K562 (cell line): ENCODE measurements at regions not wholly inside any gene's neighbourhood (a gene's known extent, or its start where the extent isn't known, plus 50 kb on each side); places are given as distances from the start of the nearest gene placed in this dataset.

ENCODE experiments used
- ATAC-seq: fragments of 200-7000 bp; cut with Tn5 transposase; 3 replicates; pipeline ENCODE4 v1.9.1; 2020; ENCODE audit warnings: moderate library complexity
- BruUV-seq: library from RNA; stranded (reverse); fragments of 400-500 nt; replicated peaks from 2 replicates; lab custom pipeline; 2021; lab: Mats Ljungman, UMichigan
- CTCF ChIA-PET: fragments of 300-600 bp; formaldehyde crosslinking; extraction: SDS; loops from one replicate; lab custom pipeline; 2021; ENCODE audit warnings: low intra/inter-chr PET ratio; lab: Yijun Ruan, JAX
- POLR2A ChIA-PET: fragments of 300-600, 350-650 bp; sonication (Branson Sonifier 250); formaldehyde crosslinking; extraction: SDS; loops from one replicate; lab custom pipeline; 2021; ENCODE audit warnings: antibody characterized with exemption, inconsistent platforms; lab: Yijun Ruan, JAX
- DNase-seq, 4 experiments: peaks; one replicate each; pipeline versions ENCODE4 v3.0.0 to v3.0.0-alpha.2; 2011 to 2018; ENCODE audit warnings: low spot score in 3 of 4, mixed read lengths in 3 of 4; ENCODE audit errors: extremely low read depth in 1 of 4
- FAIRE-seq: peaks from 2 replicates; lab custom pipeline; 2011; peaks lifted over from hg19 to GRCh38; lab: Jason Lieb, UNC
- H2AFZ ChIP-seq: 2 replicates; pipeline ENCODE4 v1.6.0; 2011; ENCODE audit warnings: low read depth, low read length, control low read depth, inconsistent platforms
- H3K27ac ChIP-seq: fragments of 200-600 bp; 3 replicates; pipeline ENCODE4 v1.8.0; 2011; ENCODE audit warnings: low read depth, mild to moderate bottlenecking, control low read depth, inconsistent platforms, low read length, moderate library complexity, mixed read lengths; ENCODE audit errors: extremely low read depth
- H3K27me3 ChIP-seq, 2 experiments: fragments of 300-600 bp in 1 of 2; 2 replicates in 1 of 2; 3 replicates in 1 of 2; pipeline versions ENCODE4 v1.6.0 to v1.8.0; 2011; ENCODE audit warnings: inconsistent platforms in 2 of 2, low read length in 2 of 2, mild to moderate bottlenecking in 1 of 2, mixed read lengths in 1 of 2, moderate library complexity in 1 of 2; ENCODE audit not compliant: control insufficient read depth in 2 of 2, insufficient read depth in 2 of 2
- H3K36me3 ChIP-seq: fragments of 300-600 bp; 3 replicates; pipeline ENCODE4 v1.8.0; 2011; ENCODE audit warnings: mild to moderate bottlenecking, low read length, inconsistent platforms; ENCODE audit not compliant: control insufficient read depth, insufficient read depth
- H3K4me1 ChIP-seq, 2 experiments: fragments of 200-600 bp in 1 of 2; replicated peaks in 1 of 2; 2 replicates in 1 of 2; 3 replicates in 1 of 2; pipeline versions ENCODE4 v1.5.1 to v1.8.0; 2011; ENCODE audit warnings: inconsistent platforms in 2 of 2, low read length in 2 of 2, mild to moderate bottlenecking in 1 of 2, mixed read lengths in 1 of 2, moderate library complexity in 1 of 2; ENCODE audit not compliant: control insufficient read depth in 2 of 2, insufficient read depth in 2 of 2
- H3K4me2 ChIP-seq: 2 replicates; pipeline ENCODE4 v1.6.1; 2011; ENCODE audit warnings: low read length, control low read depth, inconsistent platforms, mixed read lengths; ENCODE audit not compliant: insufficient read depth
- H3K4me3 ChIP-seq: fragments of 200-600 bp; sonication (generic), shearing (Covaris generic); 2 replicates; pipeline ENCODE4 v1.5.1; 2016; ENCODE audit warnings: control low read depth, inconsistent platforms
- H3K79me2 ChIP-seq: fragments of 200-600 bp; 3 replicates; pipeline ENCODE4 v1.8.0; 2011; ENCODE audit warnings: low read length, inconsistent platforms; ENCODE audit not compliant: control insufficient read depth, insufficient read depth
- H3K9ac ChIP-seq, 2 experiments: 2 replicates each; pipeline versions ENCODE4 v1.6.0 to v1.6.1; 2011; ENCODE audit warnings: low read depth in 2 of 2, low read length in 2 of 2, control low read depth in 1 of 2, inconsistent platforms in 1 of 2, mild to moderate bottlenecking in 1 of 2, mixed read lengths in 1 of 2; ENCODE audit not compliant: insufficient read depth in 1 of 2
- H3K9me1 ChIP-seq: one replicate; pipeline ENCODE4 v1.6.0; 2011; ENCODE audit warnings: inconsistent platforms, mild to moderate bottlenecking, low read length, moderate library complexity; ENCODE audit not compliant: control insufficient read depth, insufficient read depth
- H3K9me3 ChIP-seq: replicated peaks from 2 replicates; pipeline ENCODE4 v1.5.1; 2011; ENCODE audit warnings: low read depth, low read length, inconsistent platforms; ENCODE audit not compliant: control insufficient read depth, insufficient read depth
- H4K20me1 ChIP-seq: replicated peaks from 2 replicates; pipeline ENCODE4 v1.6.1; 2011; ENCODE audit warnings: low read length, inconsistent platforms, mixed read lengths; ENCODE audit not compliant: control insufficient read depth, insufficient read depth
- CREM ChIP-seq: IDR thresholded peaks from 2 replicates; pipeline ENCODE4 v1.6.1; 2014; ENCODE audit warnings: antibody characterized with exemption, low read depth
- ELF2 ChIP-seq: fragments of 250-450 bp; sonication (Bioruptor Pico); IDR thresholded peaks from 2 replicates; pipeline ENCODE4 v1.5.0; 2021; ENCODE audit warnings: mild to moderate bottlenecking
- FOXK2 ChIP-seq, 2 experiments: fragments of 450-650 bp; IDR thresholded peaks in 1 of 2; conservative IDR thresholded peaks in 1 of 2; 2 replicates each; pipeline ENCODE4 v1.6.1; 2016; ENCODE audit warnings: low read depth in 2 of 2, mild to moderate bottlenecking in 1 of 2
- KLF16 ChIP-seq: IDR thresholded peaks from 2 replicates; pipeline ENCODE4 v1.6.1; 2016; ENCODE audit warnings: antibody characterized with exemption
- MTA3 ChIP-seq: fragments of 450-650 bp; formaldehyde crosslinking; IDR thresholded peaks from 2 replicates; pipeline ENCODE4 v1.6.1; 2017; ENCODE audit warnings: mild to moderate bottlenecking, borderline replicate concordance
- NCOA2 ChIP-seq, 2 experiments: fragments of 450-650 bp; IDR thresholded peaks; 2 replicates each; pipeline ENCODE4 v1.6.1; 2018; ENCODE audit warnings: mild to moderate bottlenecking in 2 of 2, moderate library complexity in 1 of 2; ENCODE audit not compliant: partially characterized antibody in 2 of 2
- RB1 ChIP-seq: fragments of 450-650 bp; IDR thresholded peaks from 2 replicates; pipeline ENCODE4 v1.6.1; 2017; ENCODE audit warnings: low read depth, mild to moderate bottlenecking
- RCOR1 ChIP-seq, 2 experiments: IDR thresholded peaks; 2 replicates each; pipeline ENCODE4 v1.6.1; 2012; ENCODE audit warnings: low read depth in 2 of 2, low read length in 2 of 2, borderline replicate concordance in 1 of 2, improper control_type of control experiment in 1 of 2
- SIN3A ChIP-seq, 2 experiments: fragments of 150-350 bp in 1 of 2; IDR thresholded peaks; 2 replicates each; pipeline ENCODE4 v1.6.1; 2011 to 2016; ENCODE audit warnings: borderline replicate concordance in 2 of 2, low read depth in 2 of 2, low read length in 2 of 2, mild to moderate bottlenecking in 2 of 2, moderate library complexity in 2 of 2; ENCODE audit not compliant: control insufficient read depth in 1 of 2
- ZNF253 ChIP-seq: fragments of 250-450 bp; sonication (Bioruptor Pico); conservative IDR thresholded peaks from 2 replicates; pipeline ENCODE4 v1.6.1; 2021; ENCODE audit warnings: mild to moderate bottlenecking
- WGBS: fragments of 100-300 bp; shearing (Covaris generic); methylation state at CpG from one replicate; pipeline ENCODE4 v1.1.6; 2016; ENCODE audit warnings: low coverage, mixed read lengths; ENCODE audit not compliant: insufficient coverage; ENCODE audit errors: missing lambda C conversion rate; 5-methylcytosine and 5-hydroxymethylcytosine counted together
- in situ Hi-C: fragments of 300-500 bp; cut with MboI; formaldehyde crosslinking; loops from 4 replicates; pipeline ENCODE4 v1.15.0; 2018; ENCODE audit warnings: inconsistent platforms, mixed read lengths
- intact Hi-C: fragments of 100-400 bp; cut with micrococcal nuclease; formaldehyde crosslinking; loops from 2 replicates; pipeline ENCODE4 v1.14.2; 2022
- TF ChIP-seq, protein P1 (sequence below): IDR thresholded peaks from 2 replicates; pipeline ENCODE4 v1.6.1; 2012; ENCODE audit warnings: low read depth, low read length, improper control_type of control experiment, borderline replicate concordance
- TF ChIP-seq, protein P2 (sequence below), 2 experiments: fragments of 450-650 bp in 1 of 2; sonication (generic) in 1 of 2; formaldehyde crosslinking; conservative IDR thresholded peaks; 2 replicates each; pipeline versions ENCODE4 v1.4.0 to v1.8.1; 2020 to 2022; ENCODE audit warnings: mild to moderate bottlenecking in 1 of 2, missing genetic modification reagents in 1 of 2
- TF ChIP-seq, protein P3 (sequence below), 3 experiments: fragments of 200-800 bp in 1 of 3; sonication (Bioruptor generic) in 1 of 3; sonication (generic) in 1 of 3; formaldehyde crosslinking in 1 of 3; IDR thresholded peaks; 2 replicates each; pipeline versions ENCODE4 v1.6.1 to v1.8.0; 2016 to 2022; ENCODE audit warnings: mild to moderate bottlenecking in 2 of 3, missing compliant biosample characterization in 2 of 3, missing genetic modification characterization in 2 of 3, missing genetic modification reagents in 1 of 3
- TF ChIP-seq, protein P4 (sequence below): sonication (generic); formaldehyde crosslinking; IDR thresholded peaks from 2 replicates; pipeline ENCODE4 v1.8.0; 2022; ENCODE audit warnings: mild to moderate bottlenecking, low read depth, missing genetic modification reagents

DNA sequence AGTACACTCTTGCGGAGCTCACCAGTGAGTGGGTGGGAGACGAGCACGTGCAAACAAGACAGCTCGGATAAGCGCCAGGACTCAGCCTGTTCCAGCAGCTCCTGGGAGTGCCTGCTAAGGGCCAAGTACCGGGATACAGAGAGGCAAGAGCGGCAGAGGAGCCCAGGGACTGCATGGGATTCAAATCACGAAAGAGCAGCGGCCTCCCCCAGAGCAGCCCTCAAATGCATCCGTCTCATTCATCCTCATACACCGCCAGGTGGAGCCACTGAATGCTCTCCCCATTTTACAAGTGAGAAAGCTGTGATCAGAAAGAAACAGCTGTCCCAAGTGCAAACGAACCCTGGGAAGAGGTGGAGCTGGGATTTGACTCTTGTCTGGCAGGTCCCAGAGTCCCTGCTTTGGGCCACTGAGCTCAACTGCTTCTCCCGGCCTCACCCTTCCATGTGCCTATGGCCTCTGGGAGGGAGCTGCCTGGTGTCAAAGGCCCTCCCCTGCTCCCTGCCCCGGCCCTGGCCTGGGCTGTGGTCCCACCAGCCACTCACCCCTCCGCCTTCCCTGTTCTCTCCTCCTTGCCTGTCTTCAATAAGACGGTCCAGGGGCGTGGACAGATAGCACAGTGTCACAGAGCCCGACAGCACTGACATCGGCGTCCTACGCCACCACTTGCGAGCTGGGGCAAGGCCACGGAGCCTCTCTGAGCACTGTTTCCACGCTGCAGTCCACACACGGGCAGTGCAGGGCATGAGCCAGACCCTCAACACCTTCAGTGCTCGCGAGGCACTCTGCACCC, 72.8 kb upstream of the TAF1B start:
- BruUV-seq = no TSS peak
- peak overlapping the region; percentile 81 for H2AFZ ChIP-seq
- H3K4me2 ChIP-seq = peak overlapping the region; percentile 68
- H3K4me3 ChIP-seq = no peak overlapping the region
- 37% methylated on average over 25 of the region's 27 CpGs for WGBS
- FAIRE-seq (peak; percentile 92), DNase-seq (peak; percentile 76 to 83 (median 78)), ATAC-seq (peak; percentile 86)
- H3K79me2 ChIP-seq = no peaks in the 10 kb centered on the region
- H3K9ac ChIP-seq = peak overlapping the region in 1 of 2 experiments; percentile 74; a peak in 2 of 4 replicates
- CTCF ChIA-PET = interaction anchor here (0.5 to 1.2 kb wide), 2 partner anchors 29 to 1057 kb away, joined by 3 to 4 read pairs; no protein-coding TSS in a partner anchor
- no peaks in the 10 kb centered on the region for H4K20me1 ChIP-seq
- H3K36me3 ChIP-seq = no peaks in the 10 kb centered on the region
- H3K4me1 ChIP-seq = peaks cover 20 to 51% of the 10 kb centered on the region in 2 experiments; a peak in 4 of 5 replicates
- H3K27me3 ChIP-seq = no peaks in the 10 kb centered on the region; a peak in 1 of 5 replicates
- in situ Hi-C loops = no loop called here
- H3K9me3 ChIP-seq = no peaks in the 10 kb centered on the region
- no peaks in the 10 kb centered on the region for H3K9me1 ChIP-seq
- intact Hi-C loops = loop anchor here (10.0 kb wide), 1 partner anchor 286 kb away; no protein-coding TSS in a partner anchor
- H3K27ac ChIP-seq = no peak overlapping the region
- POLR2A ChIA-PET = interaction anchor here (0.6 to 1.6 kb wide), 8 partner anchors 128 to 277 kb away, joined by 3 to 8 read pairs (median 4); partner anchors contain the start of genes ADAM17 and YWHAQ
- TF ChIP-seq NCOA2 (IDR thresholded peaks at IDR 0.05; ENCODE audit: partially characterized antibody in 2 of 2) (no peak), ZNF253 (CRISPR knock-in tag) (no peak), FOXK2 (conservative IDR thresholded peaks at IDR 0.05 in 1 of 2, IDR thresholded peaks at IDR 0.05 in 1 of 2; ENCODE audit: low read depth in 2 of 2) (peak in 1 of 2 experiments; percentile 44; a peak in 1 of 4 replicates), ELF2 (CRISPR knock-in tag) (no peak), CREM (0 out of 2 replicates have a peak, but pooled peaks have one; percentile 28), KLF16 (0 out of 2 replicates have a peak, but pooled peaks have one; percentile 12), MTA3 (0 out of 2 replicates have a peak, but pooled peaks have one; percentile 35), RB1 (0 out of 2 replicates have a peak, but pooled peaks have one; percentile 39), RCOR1 (IDR thresholded peaks at IDR 0.05; ENCODE audit: borderline replicate concordance in 1 of 2, low read depth in 2 of 2, low read length in 2 of 2) (peak in 1 of 2 experiments; percentile 71; a peak in 2 of 4 replicates), SIN3A (IDR thresholded peaks at IDR 0.05; ENCODE audit: borderline replicate concordance in 2 of 2, control insufficient read depth in 1 of 2, low read depth in 2 of 2, low read length in 2 of 2) (no peak)
- TF ChIP-seq, protein P1, sequence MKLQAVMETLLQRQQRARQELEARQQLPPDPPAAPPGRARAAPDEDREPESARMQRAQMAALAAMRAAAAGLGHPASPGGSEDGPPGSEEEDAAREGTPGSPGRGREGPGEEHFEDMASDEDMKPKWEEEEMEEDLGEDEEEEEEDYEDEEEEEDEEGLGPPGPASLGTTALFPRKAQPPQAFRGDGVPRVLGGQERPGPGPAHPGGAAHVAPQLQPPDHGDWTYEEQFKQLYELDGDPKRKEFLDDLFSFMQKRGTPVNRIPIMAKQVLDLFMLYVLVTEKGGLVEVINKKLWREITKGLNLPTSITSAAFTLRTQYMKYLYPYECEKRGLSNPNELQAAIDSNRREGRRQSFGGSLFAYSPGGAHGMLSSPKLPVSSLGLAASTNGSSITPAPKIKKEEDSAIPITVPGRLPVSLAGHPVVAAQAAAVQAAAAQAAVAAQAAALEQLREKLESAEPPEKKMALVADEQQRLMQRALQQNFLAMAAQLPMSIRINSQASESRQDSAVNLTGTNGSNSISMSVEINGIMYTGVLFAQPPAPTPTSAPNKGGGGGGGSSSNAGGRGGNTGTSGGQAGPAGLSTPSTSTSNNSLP = peak; percentile 52; the same call in 1 of the 2 replicates
- TF ChIP-seq, protein P2, sequence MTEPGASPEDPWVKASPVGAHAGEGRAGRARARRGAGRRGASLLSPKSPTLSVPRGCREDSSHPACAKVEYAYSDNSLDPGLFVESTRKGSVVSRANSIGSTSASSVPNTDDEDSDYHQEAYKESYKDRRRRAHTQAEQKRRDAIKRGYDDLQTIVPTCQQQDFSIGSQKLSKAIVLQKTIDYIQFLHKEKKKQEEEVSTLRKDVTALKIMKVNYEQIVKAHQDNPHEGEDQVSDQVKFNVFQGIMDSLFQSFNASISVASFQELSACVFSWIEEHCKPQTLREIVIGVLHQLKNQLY (CRISPR knock-in tag; conservative IDR thresholded peaks at IDR 0.05) = no peak
- TF ChIP-seq, protein P3, sequence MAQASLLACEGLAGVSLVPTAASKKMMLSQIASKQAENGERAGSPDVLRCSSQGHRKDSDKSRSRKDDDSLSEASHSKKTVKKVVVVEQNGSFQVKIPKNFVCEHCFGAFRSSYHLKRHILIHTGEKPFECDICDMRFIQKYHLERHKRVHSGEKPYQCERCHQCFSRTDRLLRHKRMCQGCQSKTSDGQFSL (CRISPR knock-in tag; IDR thresholded peaks at IDR 0.05) = no peak
- TF ChIP-seq, protein P3 (tag; IDR thresholded peaks at IDR 0.05) = no peak
- TF ChIP-seq, protein P4, sequence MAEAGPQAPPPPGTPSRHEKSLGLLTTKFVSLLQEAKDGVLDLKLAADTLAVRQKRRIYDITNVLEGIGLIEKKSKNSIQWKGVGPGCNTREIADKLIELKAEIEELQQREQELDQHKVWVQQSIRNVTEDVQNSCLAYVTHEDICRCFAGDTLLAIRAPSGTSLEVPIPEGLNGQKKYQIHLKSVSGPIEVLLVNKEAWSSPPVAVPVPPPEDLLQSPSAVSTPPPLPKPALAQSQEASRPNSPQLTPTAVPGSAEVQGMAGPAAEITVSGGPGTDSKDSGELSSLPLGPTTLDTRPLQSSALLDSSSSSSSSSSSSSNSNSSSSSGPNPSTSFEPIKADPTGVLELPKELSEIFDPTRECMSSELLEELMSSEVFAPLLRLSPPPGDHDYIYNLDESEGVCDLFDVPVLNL (CRISPR knock-in tag) = no peak
